SK-N-SH (cell line): ENCODE measurements at regions not wholly inside any gene's neighbourhood (a gene's known extent, or its start where the extent isn't known, plus 50 kb on each side); places are given as distances from the start of the nearest gene placed in this dataset.

Source experiments
- ELF1 ChIP-seq: IDR thresholded peaks from 2 replicates; pipeline ENCODE4 v1.4.0; 2012
- GABPA ChIP-seq: IDR thresholded peaks from 2 replicates; pipeline ENCODE4 v1.4.0; 2012; ENCODE audit warnings: low read depth, mild to moderate bottlenecking
- MXI1 ChIP-seq: IDR thresholded peaks from 2 replicates; pipeline ENCODE4 v1.6.1; 2012; ENCODE audit warnings: mild to moderate bottlenecking, low read depth, low read length, improper control_type of control experiment
- TCF12 ChIP-seq: IDR thresholded peaks from 2 replicates; pipeline ENCODE4 v1.4.0; 2012
- YY1 ChIP-seq: IDR thresholded peaks from 2 replicates; pipeline ENCODE4 v1.4.0; 2012; ENCODE audit warnings: low read depth, mild to moderate bottlenecking
- TF ChIP-seq, protein P1 (sequence below): fragments of 200-600 bp; sonication (generic); IDR thresholded peaks from 2 replicates; pipeline ENCODE4 v1.6.1; 2017; ENCODE audit warnings: antibody characterized with exemption, mild to moderate bottlenecking, moderate library complexity
- TF ChIP-seq, protein P2 (sequence below): IDR thresholded peaks from 2 replicates; pipeline ENCODE4 v1.6.1; 2012; ENCODE audit warnings: mild to moderate bottlenecking, low read depth, low read length, moderate library complexity

DNA sequence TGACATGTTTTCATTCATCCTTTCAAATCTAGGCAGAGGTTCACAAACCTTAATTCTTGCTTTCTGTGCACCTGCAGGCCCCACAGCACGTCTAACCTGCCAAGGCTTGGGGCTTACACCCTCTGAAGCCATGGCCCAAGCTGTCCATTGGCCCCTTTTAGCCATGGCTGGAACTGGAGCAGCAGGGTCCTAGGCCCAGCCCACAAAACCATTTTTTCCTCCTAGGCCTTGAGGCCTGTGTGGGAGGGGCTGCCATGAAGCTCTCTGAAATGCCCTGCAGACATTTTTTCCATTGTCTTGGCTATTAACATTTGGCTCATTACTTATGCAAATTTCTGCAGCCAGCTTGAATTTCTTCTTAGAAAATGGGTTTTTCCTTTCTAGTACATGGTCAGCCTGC, 547.5 kb downstream of the KCNH5 start:
- TF ChIP-seq, protein P1, sequence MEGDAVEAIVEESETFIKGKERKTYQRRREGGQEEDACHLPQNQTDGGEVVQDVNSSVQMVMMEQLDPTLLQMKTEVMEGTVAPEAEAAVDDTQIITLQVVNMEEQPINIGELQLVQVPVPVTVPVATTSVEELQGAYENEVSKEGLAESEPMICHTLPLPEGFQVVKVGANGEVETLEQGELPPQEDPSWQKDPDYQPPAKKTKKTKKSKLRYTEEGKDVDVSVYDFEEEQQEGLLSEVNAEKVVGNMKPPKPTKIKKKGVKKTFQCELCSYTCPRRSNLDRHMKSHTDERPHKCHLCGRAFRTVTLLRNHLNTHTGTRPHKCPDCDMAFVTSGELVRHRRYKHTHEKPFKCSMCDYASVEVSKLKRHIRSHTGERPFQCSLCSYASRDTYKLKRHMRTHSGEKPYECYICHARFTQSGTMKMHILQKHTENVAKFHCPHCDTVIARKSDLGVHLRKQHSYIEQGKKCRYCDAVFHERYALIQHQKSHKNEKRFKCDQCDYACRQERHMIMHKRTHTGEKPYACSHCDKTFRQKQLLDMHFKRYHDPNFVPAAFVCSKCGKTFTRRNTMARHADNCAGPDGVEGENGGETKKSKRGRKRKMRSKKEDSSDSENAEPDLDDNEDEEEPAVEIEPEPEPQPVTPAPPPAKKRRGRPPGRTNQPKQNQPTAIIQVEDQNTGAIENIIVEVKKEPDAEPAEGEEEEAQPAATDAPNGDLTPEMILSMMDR = no peak
- TF ChIP-seq YY1 (no peak), GABPA (no peak), TCF12 (no peak), MXI1 (no peak), ELF1 (no peak)
- TF ChIP-seq, protein P2, sequence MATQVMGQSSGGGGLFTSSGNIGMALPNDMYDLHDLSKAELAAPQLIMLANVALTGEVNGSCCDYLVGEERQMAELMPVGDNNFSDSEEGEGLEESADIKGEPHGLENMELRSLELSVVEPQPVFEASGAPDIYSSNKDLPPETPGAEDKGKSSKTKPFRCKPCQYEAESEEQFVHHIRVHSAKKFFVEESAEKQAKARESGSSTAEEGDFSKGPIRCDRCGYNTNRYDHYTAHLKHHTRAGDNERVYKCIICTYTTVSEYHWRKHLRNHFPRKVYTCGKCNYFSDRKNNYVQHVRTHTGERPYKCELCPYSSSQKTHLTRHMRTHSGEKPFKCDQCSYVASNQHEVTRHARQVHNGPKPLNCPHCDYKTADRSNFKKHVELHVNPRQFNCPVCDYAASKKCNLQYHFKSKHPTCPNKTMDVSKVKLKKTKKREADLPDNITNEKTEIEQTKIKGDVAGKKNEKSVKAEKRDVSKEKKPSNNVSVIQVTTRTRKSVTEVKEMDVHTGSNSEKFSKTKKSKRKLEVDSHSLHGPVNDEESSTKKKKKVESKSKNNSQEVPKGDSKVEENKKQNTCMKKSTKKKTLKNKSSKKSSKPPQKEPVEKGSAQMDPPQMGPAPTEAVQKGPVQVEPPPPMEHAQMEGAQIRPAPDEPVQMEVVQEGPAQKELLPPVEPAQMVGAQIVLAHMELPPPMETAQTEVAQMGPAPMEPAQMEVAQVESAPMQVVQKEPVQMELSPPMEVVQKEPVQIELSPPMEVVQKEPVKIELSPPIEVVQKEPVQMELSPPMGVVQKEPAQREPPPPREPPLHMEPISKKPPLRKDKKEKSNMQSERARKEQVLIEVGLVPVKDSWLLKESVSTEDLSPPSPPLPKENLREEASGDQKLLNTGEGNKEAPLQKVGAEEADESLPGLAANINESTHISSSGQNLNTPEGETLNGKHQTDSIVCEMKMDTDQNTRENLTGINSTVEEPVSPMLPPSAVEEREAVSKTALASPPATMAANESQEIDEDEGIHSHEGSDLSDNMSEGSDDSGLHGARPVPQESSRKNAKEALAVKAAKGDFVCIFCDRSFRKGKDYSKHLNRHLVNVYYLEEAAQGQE = no peak
